Loucy (cell line): ENCODE measurements at regions not wholly inside any gene's neighbourhood (a gene's known extent, or its start where the extent isn't known, plus 50 kb on each side); places are given as distances from the start of the nearest gene placed in this dataset.

Experiments used
- H2AFZ ChIP-seq: fragments of 200-600 bp; sonication (generic); 2 replicates; pipeline ENCODE4 v1.6.0; 2016; ENCODE audit warnings: antibody characterized with exemption, mild to moderate bottlenecking, low read length, moderate library complexity
- H3F3A ChIP-seq: fragments of 200-600 bp; 2 replicates; pipeline ENCODE4 v1.6.0; 2016; ENCODE audit warnings: antibody characterized with exemption, low read depth, mild to moderate bottlenecking
- H3K27me3 ChIP-seq: fragments of 200-600 bp; sonication (generic); 2 replicates; pipeline ENCODE4 v1.6.1; 2014; ENCODE audit warnings: low read length, mild to moderate bottlenecking; ENCODE audit not compliant: insufficient read depth, poor library complexity, severe bottlenecking
- H3K36me3 ChIP-seq: fragments of 200-600 bp; sonication (generic); 2 replicates; pipeline ENCODE4 v1.6.1; 2016; ENCODE audit warnings: low read length; ENCODE audit not compliant: insufficient read depth
- H3K4me1 ChIP-seq: fragments of 200-600 bp; sonication (generic); 2 replicates; pipeline ENCODE4 v1.5.1; 2014; ENCODE audit warnings: low read length, mild to moderate bottlenecking; ENCODE audit not compliant: insufficient read depth, poor library complexity, severe bottlenecking
- H3K4me2 ChIP-seq: fragments of 200-600 bp; sonication (generic); 2 replicates; pipeline ENCODE4 v1.6.0; 2014; ENCODE audit warnings: antibody characterized with exemption, low read length, low read depth, mild to moderate bottlenecking; ENCODE audit not compliant: poor library complexity, severe bottlenecking
- H3K4me3 ChIP-seq: fragments of 200-600 bp; sonication (generic); 2 replicates; pipeline ENCODE4 v1.5.1; 2014; ENCODE audit warnings: low read length, mild to moderate bottlenecking, mixed read lengths; ENCODE audit not compliant: poor library complexity, severe bottlenecking
- H3K79me2 ChIP-seq: fragments of 200-600 bp; sonication (generic); 2 replicates; pipeline ENCODE4 v1.6.1; 2014; ENCODE audit warnings: low read length; ENCODE audit not compliant: insufficient read depth
- H3K9ac ChIP-seq: fragments of 200-600 bp; sonication (generic); 2 replicates; pipeline ENCODE4 v1.6.0; 2014; ENCODE audit warnings: mild to moderate bottlenecking, low read depth, low read length, moderate library complexity; ENCODE audit not compliant: poor library complexity, severe bottlenecking
- H3K9me2 ChIP-seq: fragments of 200-600 bp; sonication (generic); replicated peaks from 2 replicates; pipeline ENCODE4 v1.6.1; 2016; ENCODE audit warnings: low read depth, low read length, mixed read lengths
- H3K9me3 ChIP-seq: fragments of 200-600 bp; sonication (generic); 2 replicates; pipeline ENCODE4 v1.6.1; 2014; ENCODE audit warnings: mild to moderate bottlenecking, antibody characterized with exemption, low read length, low read depth; ENCODE audit not compliant: insufficient read depth
- H4K20me1 ChIP-seq: fragments of 200-600 bp; sonication (generic); 2 replicates; pipeline ENCODE4 v1.6.0; 2014; ENCODE audit warnings: antibody characterized with exemption, low read length, mild to moderate bottlenecking; ENCODE audit not compliant: insufficient read depth, poor library complexity, severe bottlenecking
- EZH2phosphoT487 ChIP-seq: fragments of 200-600 bp; IDR thresholded peaks from 2 replicates; pipeline ENCODE4 v1.6.1; 2018; ENCODE audit warnings: antibody characterized with exemption, mild to moderate bottlenecking, moderate library complexity, borderline replicate concordance
- TF ChIP-seq, protein P1 (sequence below): fragments of 200-600 bp; sonication (generic); conservative IDR thresholded peaks from 2 replicates; pipeline ENCODE4 v1.5.1; 2014; ENCODE audit warnings: mild to moderate bottlenecking, antibody characterized with exemption, low read length

DNA sequence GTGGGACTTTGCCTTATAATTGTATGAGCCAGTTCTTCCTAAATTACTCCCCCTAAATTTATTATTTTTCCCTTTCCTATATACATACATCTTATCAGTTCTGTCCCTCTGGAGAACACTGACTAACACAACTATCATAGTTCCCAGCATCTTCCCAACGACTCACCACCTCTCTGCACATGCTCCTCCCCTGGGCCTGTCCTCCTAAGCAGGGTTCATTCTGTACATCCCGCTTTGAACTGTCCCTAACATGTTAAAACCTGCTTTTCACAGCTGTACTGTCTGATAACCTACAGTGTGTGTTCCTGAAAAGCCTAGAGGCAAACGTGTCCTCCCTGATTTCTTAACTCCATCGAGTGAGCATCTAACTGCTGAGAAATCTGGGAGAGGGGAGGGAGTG is 141.7 kb downstream of the EFNB2 start:
- H3K9me2 ChIP-seq, result no peaks in the 10 kb centered on the region
- no peaks in the 10 kb centered on the region for H3K9me3 ChIP-seq
- no peaks in the 10 kb centered on the region for H3F3A ChIP-seq
- H3K4me1 ChIP-seq, result no peaks in the 10 kb centered on the region
- no peaks in the 10 kb centered on the region for H4K20me1 ChIP-seq
- H3K4me2 ChIP-seq, result no peak overlapping the region
- no peak overlapping the region for H3K9ac ChIP-seq
- no peak overlapping the region for H3K4me3 ChIP-seq
- H3K79me2 ChIP-seq, result no peaks in the 10 kb centered on the region
- no peaks in the 10 kb centered on the region for H3K36me3 ChIP-seq
- no peaks in the 10 kb centered on the region for H3K27me3 ChIP-seq
- H2AFZ ChIP-seq, result no peak overlapping the region
- TF ChIP-seq, protein P1, sequence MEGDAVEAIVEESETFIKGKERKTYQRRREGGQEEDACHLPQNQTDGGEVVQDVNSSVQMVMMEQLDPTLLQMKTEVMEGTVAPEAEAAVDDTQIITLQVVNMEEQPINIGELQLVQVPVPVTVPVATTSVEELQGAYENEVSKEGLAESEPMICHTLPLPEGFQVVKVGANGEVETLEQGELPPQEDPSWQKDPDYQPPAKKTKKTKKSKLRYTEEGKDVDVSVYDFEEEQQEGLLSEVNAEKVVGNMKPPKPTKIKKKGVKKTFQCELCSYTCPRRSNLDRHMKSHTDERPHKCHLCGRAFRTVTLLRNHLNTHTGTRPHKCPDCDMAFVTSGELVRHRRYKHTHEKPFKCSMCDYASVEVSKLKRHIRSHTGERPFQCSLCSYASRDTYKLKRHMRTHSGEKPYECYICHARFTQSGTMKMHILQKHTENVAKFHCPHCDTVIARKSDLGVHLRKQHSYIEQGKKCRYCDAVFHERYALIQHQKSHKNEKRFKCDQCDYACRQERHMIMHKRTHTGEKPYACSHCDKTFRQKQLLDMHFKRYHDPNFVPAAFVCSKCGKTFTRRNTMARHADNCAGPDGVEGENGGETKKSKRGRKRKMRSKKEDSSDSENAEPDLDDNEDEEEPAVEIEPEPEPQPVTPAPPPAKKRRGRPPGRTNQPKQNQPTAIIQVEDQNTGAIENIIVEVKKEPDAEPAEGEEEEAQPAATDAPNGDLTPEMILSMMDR, result no peak
- no peak for TF ChIP-seq EZH2phosphoT487

DNA sequence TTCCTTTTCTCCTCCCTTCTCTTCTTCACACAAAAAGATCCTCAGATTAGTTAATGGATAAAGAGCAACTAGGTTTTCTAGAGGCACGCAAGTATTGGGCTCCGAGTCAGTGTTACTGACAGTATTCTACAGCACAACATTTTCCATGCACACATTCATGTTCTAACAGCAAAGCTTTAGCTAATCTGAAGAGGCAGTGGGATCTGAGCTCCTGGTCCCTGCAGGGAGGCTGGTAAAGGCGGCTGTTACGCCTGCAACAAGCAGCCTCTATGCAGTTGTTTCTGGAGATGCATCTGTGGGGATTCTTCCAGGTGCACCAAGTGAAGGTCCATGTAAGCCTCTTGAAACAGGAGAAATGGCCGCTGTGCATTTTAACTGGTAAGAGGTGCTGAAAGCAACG is 143.8 kb downstream of the EFNB2 start:
- Histone ChIP-seq H3F3A (no peaks in the 10 kb centered on the region), H3K36me3 (no peaks in the 10 kb centered on the region), H2AFZ (no peak overlapping the region), H4K20me1 (no peaks in the 10 kb centered on the region), H3K27me3 (no peaks in the 10 kb centered on the region), H3K9ac (no peak overlapping the region), H3K4me2 (no peak overlapping the region), H3K4me3 (no peak overlapping the region), H3K9me2 (no peaks in the 10 kb centered on the region), H3K4me1 (no peaks in the 10 kb centered on the region), H3K79me2 (no peaks in the 10 kb centered on the region), H3K9me3 (no peaks in the 10 kb centered on the region)
- TF ChIP-seq, protein P1, result no peak
- no peak for TF ChIP-seq EZH2phosphoT487

DNA sequence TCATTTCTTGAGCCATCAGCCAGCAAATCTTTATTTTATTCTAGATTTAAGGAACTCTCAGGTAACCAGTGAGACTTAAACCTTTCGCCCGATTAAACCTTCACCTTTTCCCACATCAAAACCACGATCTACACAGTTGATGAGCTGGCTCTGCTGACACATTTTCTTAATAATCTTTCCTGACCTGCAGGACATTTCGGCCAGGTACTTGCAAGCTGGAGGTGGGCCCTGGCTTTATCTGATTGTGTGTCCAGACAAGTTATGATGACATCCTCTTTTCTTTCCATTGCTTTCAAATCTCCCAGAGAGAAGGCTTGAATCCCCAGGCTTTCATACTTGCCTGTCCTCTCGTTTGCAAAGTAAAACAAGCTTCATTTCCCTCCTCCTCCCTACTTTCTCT is 144.2 kb downstream of the EFNB2 start:
- Histone ChIP-seq H3K4me2 (no peak overlapping the region), H2AFZ (no peak overlapping the region), H3K27me3 (no peaks in the 10 kb centered on the region), H3K79me2 (no peaks in the 10 kb centered on the region), H3K4me1 (no peaks in the 10 kb centered on the region), H3K36me3 (no peaks in the 10 kb centered on the region), H4K20me1 (no peaks in the 10 kb centered on the region), H3F3A (no peaks in the 10 kb centered on the region), H3K4me3 (no peak overlapping the region), H3K9ac (no peak overlapping the region), H3K9me2 (no peaks in the 10 kb centered on the region), H3K9me3 (no peaks in the 10 kb centered on the region)
- no peak for TF ChIP-seq EZH2phosphoT487
- TF ChIP-seq, protein P1, result no peak
